ENCODE measurements at regions not wholly inside any gene's neighbourhood (a gene's known extent, or its start where the extent isn't known, plus 50 kb on each side); places are given as distances from the start of the nearest gene placed in this dataset.

GRCh38 chr7:91603707-91604106 lies 276.8 kb downstream of the MTERF1 start:
- ChIA-PET CTCF (interaction anchor here (0.9 to 1.0 kb wide), 2 partner anchors 10 to 38 kb away, joined by 3 to 4 read pairs; no protein-coding TSS in a partner anchor), POLR2A (no interaction called here)
- no peaks in the 10 kb centered on the region for H3K36me3 ChIP-seq (ENCODE audit: control insufficient read depth, insufficient read depth, low read length)
- DNase-seq (ENCODE audit: low read depth) = no peak
- H3K27me3 ChIP-seq (ENCODE audit: control insufficient read depth, insufficient read depth, low read length) = no peaks in the 10 kb centered on the region
- no peak overlapping the region for H3K4me3 ChIP-seq (ENCODE audit: low read depth, low read length)
- TF ChIP-seq CTCF (IDR thresholded peaks at IDR 0.05; ENCODE audit: insufficient read depth, low read depth, low read length) = no peak

GRCh38 chr7:91608606-91609005 lies 271.9 kb downstream of the MTERF1 start:
- H3K4me3 ChIP-seq (ENCODE audit: low read depth, low read length) = no peak overlapping the region
- TF ChIP-seq CTCF (IDR thresholded peaks at IDR 0.05; ENCODE audit: insufficient read depth, low read depth, low read length) = no peak
- no peaks in the 10 kb centered on the region for H3K27me3 ChIP-seq (ENCODE audit: control insufficient read depth, insufficient read depth, low read length)
- POLR2A ChIA-PET = no interaction called here
- DNase-seq (ENCODE audit: low read depth) = no peak
- CTCF ChIA-PET = no interaction called here
- no peaks in the 10 kb centered on the region for H3K36me3 ChIP-seq (ENCODE audit: control insufficient read depth, insufficient read depth, low read length)

GRCh38 chr7:91609525-91609924 lies 271.0 kb downstream of the MTERF1 start:
- no peak for TF ChIP-seq CTCF (IDR thresholded peaks at IDR 0.05; ENCODE audit: insufficient read depth, low read depth, low read length)
- POLR2A ChIA-PET = no interaction called here

GRCh38 chr7:91614431-91614830 lies 266.1 kb downstream of the MTERF1 start:
- Histone ChIP-seq H3K36me3 (ENCODE audit: control insufficient read depth, insufficient read depth, low read length) (no peaks in the 10 kb centered on the region), H3K27me3 (ENCODE audit: control insufficient read depth, insufficient read depth, low read length) (no peaks in the 10 kb centered on the region), H3K4me3 (ENCODE audit: low read depth, low read length) (no peak overlapping the region)
- ChIA-PET CTCF (no interaction called here), POLR2A (no interaction called here)
- DNase-seq (ENCODE audit: low read depth) = no peak
- no peak for TF ChIP-seq CTCF (IDR thresholded peaks at IDR 0.05; ENCODE audit: insufficient read depth, low read depth, low read length)

More at GRCh38 chr7:91609525-91609924, 271.0 kb downstream of the MTERF1 start:
- Histone ChIP-seq H3K27me3 (ENCODE audit: control insufficient read depth, insufficient read depth, low read length) (no peaks in the 10 kb centered on the region), H3K4me3 (ENCODE audit: low read depth, low read length) (no peak overlapping the region), H3K36me3 (ENCODE audit: control insufficient read depth, insufficient read depth, low read length) (no peaks in the 10 kb centered on the region)
- CTCF ChIA-PET = no interaction called here
- no peak for DNase-seq (ENCODE audit: low read depth)

- no peak for TF ChIP-seq CTCF (IDR thresholded peaks at IDR 0.05; ENCODE audit: insufficient read depth, low read depth, low read length)
- no peak overlapping the region for H3K4me3 ChIP-seq (ENCODE audit: low read depth, low read length)
- H3K36me3 ChIP-seq (ENCODE audit: control insufficient read depth, insufficient read depth, low read length) = no peaks in the 10 kb centered on the region
- ChIA-PET POLR2A (no interaction called here), CTCF (no interaction called here)
- no peaks in the 10 kb centered on the region for H3K27me3 ChIP-seq (ENCODE audit: control insufficient read depth, insufficient read depth, low read length)
- no peak for DNase-seq (ENCODE audit: low read depth)
Measured at GRCh38 chr7:91618776-91619765, 261.4 kb downstream of the MTERF1 start.
